GM23338 (cell line): ENCODE measurements at regions not wholly inside any gene's neighbourhood (a gene's known extent, or its start where the extent isn't known, plus 50 kb on each side); places are given as distances from the start of the nearest gene placed in this dataset.

Experiments
- CTCF ChIP-seq, 2 experiments: fragments of 200-600 bp in 1 of 2; sonication (generic) in 1 of 2; conservative IDR thresholded peaks; 2 replicates each; pipeline versions ENCODE4 v1.5.1 to v1.6.1; 2016 to 2017; ENCODE audit warnings: antibody characterized with exemption in 2 of 2, low read depth in 2 of 2, mild to moderate bottlenecking in 2 of 2, moderate library complexity in 1 of 2
- EZH2 ChIP-seq: fragments of 200-600 bp; sonication (generic); IDR thresholded peaks from one replicate; pipeline ENCODE4 v1.8.0; 2017; ENCODE audit warnings: antibody characterized with exemption, mild to moderate bottlenecking, low read depth; ENCODE audit not compliant: unreplicated experiment
- EZH2phosphoT487 ChIP-seq: fragments of 200-600 bp; sonication (generic); IDR thresholded peaks from one replicate; pipeline ENCODE4 v1.8.1; 2018; ENCODE audit warnings: antibody characterized with exemption; ENCODE audit not compliant: unreplicated experiment
- POLR2AphosphoS5 ChIP-seq: IDR thresholded peaks from 2 replicates; pipeline ENCODE4 v1.6.1; 2016; ENCODE audit warnings: antibody characterized with exemption, low read depth
- REST ChIP-seq: IDR thresholded peaks from one replicate; pipeline ENCODE4 v1.6.1; 2018; ENCODE audit warnings: antibody characterized with exemption; ENCODE audit not compliant: unreplicated experiment

GRCh38 chr4:123980736-123981300 lies 584.2 kb downstream of the SPRY1 start:
- TF ChIP-seq CTCF (conservative IDR thresholded peaks at IDR 0.05; ENCODE audit: low read depth in 2 of 2), result no peak
- no peak for TF ChIP-seq REST
- no peak for TF ChIP-seq POLR2AphosphoS5
- TF ChIP-seq EZH2phosphoT487, result no peak
- no peak for TF ChIP-seq EZH2
